H1 (cell line): ENCODE measurements at regions not wholly inside any gene's neighbourhood (a gene's known extent, or its start where the extent isn't known, plus 50 kb on each side); places are given as distances from the start of the nearest gene placed in this dataset.
"Not testable (repeated sequence)": the region's sequence is repeated elsewhere in the genome, so short reads cannot be mapped to it uniquely, and the experiment has no call there.

Experiments used
- CTCF ChIA-PET: fragments of 300-600 bp; sonication (Branson Sonifier 250); formaldehyde crosslinking; loops from one replicate; lab custom pipeline; 2021; ENCODE audit not compliant: partially characterized antibody; lab: Charles Lee
- POLR2A ChIA-PET: fragments of 300-600 bp; sonication (Branson Sonifier 250); formaldehyde crosslinking; loops from one replicate; lab custom pipeline; 2021; ENCODE audit warnings: inconsistent platforms; ENCODE audit not compliant: partially characterized antibody; lab: Charles Lee
- DNase-seq, 2 experiments: peaks; one replicate each; pipeline versions ENCODE4 v3.0.0 to v3.0.0-alpha.2; 2010 to 2022; ENCODE audit warnings: low spot score in 2 of 2, low read depth in 1 of 2, mixed read lengths in 1 of 2
- FAIRE-seq: peaks from 2 replicates; lab custom pipeline; 2011; peaks lifted over from hg19 to GRCh38; lab: Jason Lieb, UNC
- H2AFZ ChIP-seq: 2 replicates; pipeline ENCODE4 v1.8.1; 2012; ENCODE audit warnings: low read length, inconsistent platforms
- H2AK5ac ChIP-seq: 2 replicates; pipeline ENCODE4 v1.6.1; 2013; ENCODE audit warnings: low read depth, low read length
- H2BK120ac ChIP-seq: replicated peaks from 2 replicates; pipeline ENCODE3; 2013; ENCODE audit warnings: low read depth, low read length, inconsistent platforms
- H2BK12ac ChIP-seq: 2 replicates; pipeline ENCODE4 v1.6.1; 2013; ENCODE audit warnings: low read depth, low read length
- H2BK15ac ChIP-seq: 2 replicates; pipeline ENCODE4 v1.6.1; 2013; ENCODE audit warnings: low read length
- H2BK20ac ChIP-seq: 2 replicates; pipeline ENCODE4 v1.6.1; 2013; ENCODE audit warnings: low read length
- H2BK5ac ChIP-seq: 2 replicates; pipeline ENCODE4 v1.6.1; 2013; ENCODE audit warnings: low read depth, low read length
- H3K14ac ChIP-seq: 2 replicates; pipeline ENCODE4 v1.6.1; 2013; ENCODE audit warnings: inconsistent platforms; ENCODE audit not compliant: insufficient read length
- H3K18ac ChIP-seq: 2 replicates; pipeline ENCODE4 v1.6.1; 2013; ENCODE audit warnings: low read length; ENCODE audit errors: extremely low read depth
- H3K23ac ChIP-seq: 2 replicates; pipeline ENCODE4 v1.6.1; 2013; ENCODE audit warnings: inconsistent platforms; ENCODE audit not compliant: insufficient read length
- H3K23me2 ChIP-seq: 2 replicates; pipeline ENCODE4 v1.6.1; 2013; ENCODE audit warnings: low read depth, low read length
- H3K27ac ChIP-seq: 2 replicates; pipeline ENCODE4 v1.6.1; 2011; ENCODE audit warnings: low read depth, low read length, inconsistent platforms
- H3K27me3 ChIP-seq, 4 experiments: replicated peaks in 1 of 4; 1 replicate in 1 of 4; 2 replicates in 3 of 4; pipeline versions ENCODE4 v1.6.1 to v1.8.1; 2011 to 2013; ENCODE audit warnings: low read length in 3 of 4, mild to moderate bottlenecking in 3 of 4, inconsistent platforms in 2 of 4, mixed read lengths in 2 of 4, moderate library complexity in 1 of 4; ENCODE audit not compliant: control insufficient read depth in 3 of 4, insufficient read depth in 3 of 4; ENCODE audit errors: extremely low read depth in 1 of 4
- H3K36me3 ChIP-seq, 4 experiments: 2 replicates each; pipeline versions ENCODE4 v1.6.1 to v1.8.1; 2011 to 2013; ENCODE audit warnings: mild to moderate bottlenecking in 4 of 4, low read length in 3 of 4, moderate library complexity in 2 of 4, control low read depth in 1 of 4, inconsistent platforms in 1 of 4; ENCODE audit not compliant: insufficient read depth in 4 of 4, control insufficient read depth in 2 of 4
- H3K4ac ChIP-seq: replicated peaks from 2 replicates; pipeline ENCODE3; 2013; ENCODE audit warnings: low read length, low read depth, mixed read lengths, inconsistent platforms; ENCODE audit not compliant: insufficient read length
- H3K4me1 ChIP-seq, 4 experiments: replicated peaks in 1 of 4; 1 replicate in 1 of 4; 2 replicates in 3 of 4; pipeline versions ENCODE4 v1.6.1 to v1.8.1; 2011 to 2013; ENCODE audit warnings: low read length in 3 of 4, inconsistent platforms in 2 of 4, mixed read lengths in 1 of 4; ENCODE audit not compliant: insufficient read depth in 4 of 4, control insufficient read depth in 3 of 4
- H3K4me2 ChIP-seq, 2 experiments: 2 replicates each; pipeline versions ENCODE4 v1.6.1 to v1.8.1; 2011 to 2013; ENCODE audit warnings: low read depth in 2 of 2, low read length in 2 of 2, control low read depth in 1 of 2, inconsistent platforms in 1 of 2, mild to moderate bottlenecking in 1 of 2; ENCODE audit not compliant: insufficient read depth in 1 of 2
- H3K4me3 ChIP-seq, 4 experiments: fragments of 200-600, 300-600 bp in 1 of 4; sonication (generic), shearing (Covaris generic), sonication (Bioruptor Twin) in 1 of 4; 2 replicates each; pipeline versions ENCODE4 v1.5.1 to v1.8.1; 2011 to 2016; ENCODE audit warnings: low read length in 4 of 4, low read depth in 3 of 4, control low read depth in 2 of 4, inconsistent platforms in 2 of 4, mild to moderate bottlenecking in 2 of 4, mixed read lengths in 1 of 4, moderate library complexity in 1 of 4; ENCODE audit not compliant: insufficient read depth in 2 of 4; ENCODE audit errors: extremely low read depth in 1 of 4
- H3K56ac ChIP-seq: replicated peaks from 2 replicates; pipeline ENCODE3; 2013; ENCODE audit warnings: low read depth, mild to moderate bottlenecking, mixed read lengths, low read length, inconsistent platforms; ENCODE audit not compliant: insufficient read length
- H3K79me1 ChIP-seq: 2 replicates; pipeline ENCODE4 v1.6.1; 2013; ENCODE audit warnings: low read depth, low read length, control low read depth
- H3K79me2 ChIP-seq, 2 experiments: 2 replicates each; pipeline versions ENCODE4 v1.6.1 to v1.8.1; 2012 to 2013; ENCODE audit warnings: low read length in 2 of 2, mild to moderate bottlenecking in 2 of 2, inconsistent platforms in 1 of 2; ENCODE audit not compliant: insufficient read depth in 2 of 2, control insufficient read depth in 1 of 2
- H3K9ac ChIP-seq, 4 experiments: replicated peaks in 1 of 4; 1 replicate in 1 of 4; 2 replicates in 3 of 4; pipeline versions ENCODE4 v1.6.1 to v1.8.1; 2011 to 2013; ENCODE audit warnings: low read depth in 3 of 4, low read length in 3 of 4, control low read depth in 2 of 4, mild to moderate bottlenecking in 2 of 4, moderate library complexity in 2 of 4, inconsistent platforms in 1 of 4; ENCODE audit errors: extremely low read depth in 1 of 4
- H3K9me3 ChIP-seq, 2 experiments: 2 replicates each; pipeline versions ENCODE4 v1.6.1 to v1.8.1; 2012 to 2013; ENCODE audit warnings: mild to moderate bottlenecking in 2 of 2, moderate library complexity in 2 of 2, control low read depth in 1 of 2, inconsistent platforms in 1 of 2, low read depth in 1 of 2, low read length in 1 of 2, mixed read lengths in 1 of 2; ENCODE audit not compliant: insufficient read depth in 2 of 2
- H4K20me1 ChIP-seq, 2 experiments: replicated peaks in 1 of 2; 2 replicates each; pipeline versions ENCODE3 to v1.8.1; 2011 to 2013; ENCODE audit warnings: inconsistent platforms in 2 of 2, low read length in 2 of 2, mild to moderate bottlenecking in 1 of 2; ENCODE audit not compliant: insufficient read depth in 2 of 2, control insufficient read depth in 1 of 2
- H4K5ac ChIP-seq: 2 replicates; pipeline ENCODE4 v1.6.1; 2013; ENCODE audit warnings: low read length, low read depth, mixed read lengths, inconsistent platforms; ENCODE audit not compliant: insufficient read length
- H4K8ac ChIP-seq: 2 replicates; pipeline ENCODE4 v1.8.0; 2013; ENCODE audit warnings: mild to moderate bottlenecking, moderate library complexity, low read length, inconsistent platforms; ENCODE audit not compliant: insufficient read depth; ENCODE audit errors: extremely low read depth
- H4K91ac ChIP-seq: replicated peaks from 2 replicates; pipeline ENCODE3; 2013; ENCODE audit warnings: low read length, mixed read lengths, inconsistent platforms; ENCODE audit not compliant: insufficient read length
- WGBS, 2 experiments: shearing (Covaris generic) in 1 of 2; methylation state at CpG; one replicate each; pipeline versions ENCODE4 v1.1.6 to v1.1.7; 2013 to 2015; ENCODE audit warnings: low lambda C conversion rate in 2 of 2, mixed read lengths in 2 of 2, inconsistent platforms in 1 of 2, low coverage in 1 of 2, missing lambda C conversion rate in 1 of 2; ENCODE audit not compliant: insufficient replicate concordance in 2 of 2, insufficient coverage in 1 of 2, insufficient read length in 1 of 2; ENCODE audit errors: extremely low coverage in 1 of 2, missing lambda C conversion rate in 1 of 2; 5-methylcytosine and 5-hydroxymethylcytosine counted together

- H3K4me2 ChIP-seq, H2BK20ac ChIP-seq, H3K4me1 ChIP-seq, H3K9me3 ChIP-seq, H2AFZ ChIP-seq, H2BK120ac ChIP-seq, POLR2A ChIA-PET, FAIRE-seq, H3K14ac ChIP-seq, H2BK15ac ChIP-seq, H3K9ac ChIP-seq, H3K18ac ChIP-seq, H3K27me3 ChIP-seq, H3K27ac ChIP-seq, H3K56ac ChIP-seq, H3K79me1 ChIP-seq, H3K23ac ChIP-seq, H4K5ac ChIP-seq, H4K20me1 ChIP-seq, H3K79me2 ChIP-seq, H3K4me3 ChIP-seq, H3K36me3 ChIP-seq, DNase-seq, H3K23me2 ChIP-seq, H3K4ac ChIP-seq, H2AK5ac ChIP-seq: not testable (repeated sequence)
- Histone ChIP-seq H4K91ac (peak overlapping the region; percentile 97), H2BK5ac (peak overlapping the region; percentile 40; the same call in 1 of the 2 replicates), H4K8ac (peak overlapping the region; percentile 57; the same call in 1 of the 2 replicates), H2BK12ac (peak overlapping the region; percentile 73; the same call in 1 of the 2 replicates)
- CTCF ChIA-PET, result interaction anchor here (0.6 kb wide), 1 partner anchor 190 kb away, joined by 3 read pairs; no protein-coding TSS in a partner anchor
- 92% methylated on average over 10 of the region's 13 CpGs; no CpG with 5 or more reads in 1 of the 2 experiments for WGBS, 2 experiments
Measured at GRCh38 chr4:189155083-189155482, 785.6 kb upstream of the FRG1 start.
